Peyer's patch (tissue), 4 donors: ENCODE measurements at regions not wholly inside any gene's neighbourhood (a gene's known extent, or its start where the extent isn't known, plus 50 kb on each side); places are given as distances from the start of the nearest gene placed in this dataset.

Source experiments
- POLR2A ChIP-seq, 2 donors: fragments of 450-650 bp; IDR thresholded peaks; one replicate each; pipeline ENCODE4 v1.5.1; 2017; ENCODE audit warnings: antibody characterized with exemption in 2 of 2, mild to moderate bottlenecking in 2 of 2, moderate library complexity in 2 of 2
- TF ChIP-seq, protein P1 (sequence below), 6 experiments: fragments of 450-650 bp in 4 of 6; fragments of 200-600 bp in 2 of 6; sonication (generic) in 1 of 6; IDR thresholded peaks; one replicate each; pipeline ENCODE4 v1.5.1; 2017 to 2019; ENCODE audit warnings: antibody characterized with exemption in 6 of 6, mild to moderate bottlenecking in 3 of 6, moderate library complexity in 1 of 6

DNA sequence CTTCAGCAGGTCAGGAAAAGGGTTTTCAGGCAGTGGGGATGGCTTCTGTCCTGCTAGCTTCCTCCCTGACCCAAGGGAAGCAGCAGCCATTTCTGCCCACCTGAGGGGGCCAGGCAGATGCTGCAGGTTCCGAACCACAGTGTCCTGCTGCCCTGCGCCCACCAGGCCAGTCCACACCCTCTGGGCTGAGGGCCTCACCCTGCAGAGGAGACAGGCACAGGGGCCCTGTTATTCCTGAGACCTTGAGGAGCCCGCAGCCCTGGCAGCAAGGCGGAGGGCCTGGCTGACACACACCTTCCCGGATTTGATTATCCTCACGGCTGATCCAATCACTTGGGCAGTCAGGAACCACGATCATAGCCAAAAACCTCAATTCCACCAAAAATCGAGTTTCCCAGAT is 725.8 kb downstream of the BRD1 start:
- TF ChIP-seq, protein P1, sequence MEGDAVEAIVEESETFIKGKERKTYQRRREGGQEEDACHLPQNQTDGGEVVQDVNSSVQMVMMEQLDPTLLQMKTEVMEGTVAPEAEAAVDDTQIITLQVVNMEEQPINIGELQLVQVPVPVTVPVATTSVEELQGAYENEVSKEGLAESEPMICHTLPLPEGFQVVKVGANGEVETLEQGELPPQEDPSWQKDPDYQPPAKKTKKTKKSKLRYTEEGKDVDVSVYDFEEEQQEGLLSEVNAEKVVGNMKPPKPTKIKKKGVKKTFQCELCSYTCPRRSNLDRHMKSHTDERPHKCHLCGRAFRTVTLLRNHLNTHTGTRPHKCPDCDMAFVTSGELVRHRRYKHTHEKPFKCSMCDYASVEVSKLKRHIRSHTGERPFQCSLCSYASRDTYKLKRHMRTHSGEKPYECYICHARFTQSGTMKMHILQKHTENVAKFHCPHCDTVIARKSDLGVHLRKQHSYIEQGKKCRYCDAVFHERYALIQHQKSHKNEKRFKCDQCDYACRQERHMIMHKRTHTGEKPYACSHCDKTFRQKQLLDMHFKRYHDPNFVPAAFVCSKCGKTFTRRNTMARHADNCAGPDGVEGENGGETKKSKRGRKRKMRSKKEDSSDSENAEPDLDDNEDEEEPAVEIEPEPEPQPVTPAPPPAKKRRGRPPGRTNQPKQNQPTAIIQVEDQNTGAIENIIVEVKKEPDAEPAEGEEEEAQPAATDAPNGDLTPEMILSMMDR (IDR thresholded peaks at IDR 0.05): no peak
- TF ChIP-seq POLR2A (IDR thresholded peaks at IDR 0.05): no peak
